LNCaP clone FGC (cell line): ENCODE measurements at regions not wholly inside any gene's neighbourhood (a gene's known extent, or its start where the extent isn't known, plus 50 kb on each side); places are given as distances from the start of the nearest gene placed in this dataset.

Experiments
- DNase-seq: peaks from one replicate; pipeline ENCODE4 v3.0.0-alpha.2; 2011; ENCODE audit warnings: low read depth
- H3K4me3 ChIP-seq: 2 replicates; pipeline ENCODE4 v1.5.1; 2011; ENCODE audit warnings: mild to moderate bottlenecking, low read depth, low read length, control low read depth
- CTCF ChIP-seq: IDR thresholded peaks from 2 replicates; pipeline ENCODE4 v1.5.1; 2012; ENCODE audit warnings: mild to moderate bottlenecking; ENCODE audit not compliant: control insufficient read depth, insufficient read depth; ENCODE audit errors: extremely low read depth

- TF ChIP-seq CTCF = peak; percentile 64
- peak; percentile 70 for DNase-seq
- peak overlapping the region; percentile 25 for H3K4me3 ChIP-seq
Measured at GRCh38 chr13:26482451-26483197, 74.9 kb upstream of the WASF3 start.

- H3K4me3 ChIP-seq = no peak overlapping the region
- no peak for DNase-seq
- TF ChIP-seq CTCF = no peak
Measured at GRCh38 chr13:26483546-26483945, 73.9 kb upstream of the WASF3 start.

GRCh38 chr13:26484196-26484595 is 73.3 kb upstream of the WASF3 start:
- no peak for DNase-seq
- no peak overlapping the region for H3K4me3 ChIP-seq
- TF ChIP-seq CTCF = no peak

GRCh38 chr13:26485288-26485687 is 72.2 kb upstream of the WASF3 start:
- no peak for TF ChIP-seq CTCF
- no peak overlapping the region for H3K4me3 ChIP-seq
- no peak for DNase-seq

- no peak for TF ChIP-seq CTCF
- no peak overlapping the region for H3K4me3 ChIP-seq
Measured at GRCh38 chr13:26485786-26486185, 71.7 kb upstream of the WASF3 start.

GRCh38 chr13:26486550-26486949 is 70.9 kb upstream of the WASF3 start:
- DNase-seq = no peak
- no peak overlapping the region for H3K4me3 ChIP-seq
- TF ChIP-seq CTCF = no peak

More at GRCh38 chr13:26485786-26486185, 71.7 kb upstream of the WASF3 start:
- DNase-seq = no peak

- no peak for DNase-seq
- H3K4me3 ChIP-seq = no peak overlapping the region
- TF ChIP-seq CTCF = no peak
Measured at GRCh38 chr13:26487781-26488180, 69.7 kb upstream of the WASF3 start.
